GM21423 (cell line): ENCODE measurements at regions not wholly inside any gene's neighbourhood (a gene's known extent, or its start where the extent isn't known, plus 50 kb on each side); places are given as distances from the start of the nearest gene placed in this dataset.
"Not testable (repeated sequence)": the region's sequence is repeated elsewhere in the genome, so short reads cannot be mapped to it uniquely, and the experiment has no call there.

Experiments used
- ATAC-seq: cut with Tn5 transposase; IDR thresholded peaks from one replicate; pipeline ENCODE4 v1.9.1; 2021; ENCODE audit warnings: mild to moderate bottlenecking, moderate library complexity; ENCODE audit not compliant: unreplicated experiment

GRCh38 chr6:148022279-148022678, 320.4 kb upstream of the SASH1 start:
- not testable (repeated sequence) for ATAC-seq

DNA sequence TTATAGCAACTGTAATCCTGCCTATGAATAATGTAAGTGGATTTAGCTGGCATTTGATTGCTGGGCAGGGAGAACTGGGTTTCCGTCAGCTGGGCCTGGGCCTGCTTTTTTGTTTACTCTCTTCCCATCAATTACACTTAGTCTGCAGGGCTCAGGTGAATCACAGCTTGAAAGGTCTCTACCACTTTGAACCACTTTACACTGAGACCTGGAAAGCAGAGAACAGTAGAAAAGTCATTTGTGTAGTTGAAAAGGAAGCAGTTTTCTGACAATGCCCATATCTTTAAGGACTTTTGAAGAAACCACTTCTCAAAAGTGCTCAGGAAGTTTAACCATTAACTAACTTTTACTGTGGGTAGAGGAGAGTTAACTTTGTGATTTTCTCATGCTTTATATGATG, 315.4 kb upstream of the SASH1 start:
- no peak for ATAC-seq

DNA sequence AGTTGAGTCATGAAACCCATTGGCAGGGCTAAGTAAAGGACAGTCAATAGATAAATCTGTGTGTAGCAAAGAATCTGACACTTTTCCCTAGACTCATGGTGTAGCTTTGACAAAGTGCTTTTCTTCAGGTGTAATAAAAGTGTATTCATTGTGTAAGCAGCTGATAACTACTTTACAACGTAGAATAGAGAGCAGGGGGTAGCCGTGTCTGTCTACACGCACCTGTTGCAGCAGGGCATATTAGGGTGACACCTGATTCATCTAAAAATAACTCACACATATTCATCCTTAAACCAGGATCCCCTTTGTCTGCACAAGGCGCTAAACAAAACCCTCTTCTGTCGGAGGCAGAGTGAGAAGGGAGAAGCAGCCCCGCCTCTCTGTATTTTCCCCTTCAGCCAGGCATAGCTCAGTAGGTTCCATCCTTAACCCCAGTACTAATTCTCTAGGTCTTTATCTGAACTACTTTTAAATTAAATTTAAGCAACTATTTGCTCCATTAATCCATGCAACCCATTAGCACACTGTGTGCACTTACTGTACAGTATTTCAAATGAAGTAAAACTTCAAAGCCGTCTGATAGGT, 306.7 kb upstream of the SASH1 start:
- no peak for ATAC-seq

DNA sequence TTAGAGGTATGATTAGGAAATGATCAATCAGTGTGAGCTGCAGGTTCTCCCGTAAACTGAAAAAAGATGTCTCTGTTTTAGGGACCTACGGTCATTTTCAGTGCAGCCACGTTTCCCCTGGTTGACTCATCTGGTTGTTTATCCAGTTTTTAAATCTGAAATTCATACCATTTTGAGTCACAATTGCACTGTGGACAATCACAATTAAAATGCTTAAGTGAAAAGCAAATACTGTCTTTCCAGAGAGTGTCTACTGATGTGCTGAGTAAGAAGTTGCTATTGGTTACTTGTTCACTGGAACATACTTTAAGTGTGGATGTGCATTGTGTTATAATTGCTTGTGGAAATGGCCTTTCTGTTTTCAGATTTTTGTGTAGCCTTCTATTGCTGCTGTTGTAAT, 305.1 kb upstream of the SASH1 start:
- ATAC-seq: no peak

DNA sequence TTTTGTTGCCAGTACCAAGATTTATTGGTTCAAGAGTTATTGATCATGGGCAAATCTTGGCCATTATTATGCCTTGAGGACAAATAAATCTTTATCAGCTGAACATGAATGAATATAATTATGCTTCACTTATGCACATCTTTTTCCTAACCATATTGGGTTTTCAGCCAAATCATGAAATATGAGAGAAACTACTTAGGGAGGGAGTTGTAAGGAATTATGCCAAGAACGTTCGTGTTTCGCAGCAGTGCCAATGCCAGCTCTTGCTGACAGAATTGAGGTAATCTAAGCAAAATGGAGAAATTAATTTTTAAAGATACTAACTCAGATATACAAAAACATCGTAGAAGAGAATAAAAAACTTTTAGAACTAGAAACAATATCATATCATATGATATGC, 301.1 kb upstream of the SASH1 start:
- ATAC-seq: no peak

GRCh38 chr6:148042536-148042935, 300.1 kb upstream of the SASH1 start:
- no peak for ATAC-seq

DNA sequence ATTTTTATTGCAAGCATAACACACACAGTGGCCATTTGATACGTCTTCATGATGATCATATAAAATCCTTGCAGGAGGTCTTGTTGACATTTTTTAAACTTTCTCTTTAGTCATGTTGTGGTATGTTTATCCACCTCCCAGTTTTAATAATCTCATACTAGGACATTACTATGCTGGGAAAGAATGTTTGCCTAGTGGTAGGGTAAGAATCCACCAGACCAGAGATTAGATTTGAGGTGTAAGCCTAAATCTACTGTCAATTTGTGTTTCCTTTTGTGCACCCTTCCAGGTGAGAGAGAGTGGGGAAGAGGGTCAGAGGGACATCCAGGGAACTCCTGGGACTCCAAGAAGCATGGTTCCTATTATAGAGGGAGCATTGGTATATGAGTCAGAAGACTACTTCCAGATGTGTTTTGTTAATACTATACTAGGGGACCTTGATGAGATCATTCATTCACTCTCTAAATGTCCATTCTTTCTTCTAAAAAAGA, 298.3 kb upstream of the SASH1 start:
- ATAC-seq: no peak

GRCh38 chr6:148044921-148045320, 297.7 kb upstream of the SASH1 start:
- no peak for ATAC-seq

GRCh38 chr6:148053209-148053608, 289.4 kb upstream of the SASH1 start:
- no peak for ATAC-seq

DNA sequence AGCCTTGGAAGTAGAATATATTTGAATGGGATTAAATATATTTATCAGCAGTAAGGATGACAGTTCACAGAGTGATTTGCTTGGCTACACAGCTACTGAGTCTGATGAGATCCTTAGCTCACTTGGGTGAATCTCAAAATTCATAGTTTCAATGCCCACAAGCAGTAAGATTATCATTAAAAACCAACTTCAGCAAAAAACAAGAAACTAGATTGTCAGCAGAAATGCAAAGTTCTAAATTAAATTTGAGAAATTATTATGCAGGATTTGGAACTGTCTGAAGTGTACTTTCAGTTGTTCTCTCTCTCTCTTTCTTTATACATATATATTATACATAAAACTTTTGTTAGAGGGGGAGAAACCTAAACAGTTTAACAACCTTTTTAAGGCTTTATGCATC, 288.8 kb upstream of the SASH1 start:
- ATAC-seq: no peak

DNA sequence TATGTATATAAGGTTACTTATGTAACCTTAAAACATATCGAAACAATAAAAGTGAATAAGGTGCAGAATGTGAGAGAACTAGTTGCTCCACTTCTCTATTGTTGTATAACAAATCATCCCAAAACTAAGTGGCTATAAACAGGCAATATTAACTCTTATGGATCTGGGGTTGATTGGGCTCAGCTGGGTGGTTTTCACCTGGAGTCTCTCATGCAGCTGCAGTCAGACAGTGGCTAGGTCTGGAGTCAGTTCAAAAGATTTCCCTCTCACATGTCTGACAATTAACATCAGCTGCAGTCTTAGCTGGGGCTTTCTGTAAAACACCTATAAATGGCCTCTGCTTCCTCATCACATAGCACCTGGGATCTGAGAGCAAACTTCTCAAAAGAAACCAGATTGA, 288.4 kb upstream of the SASH1 start:
- no peak for ATAC-seq

GRCh38 chr6:148055419-148055818, 287.2 kb upstream of the SASH1 start:
- no peak for ATAC-seq

GRCh38 chr6:148059869-148060268, 282.8 kb upstream of the SASH1 start:
- no peak for ATAC-seq

- no peak for ATAC-seq
Observed at GRCh38 chr6:148064406-148065134, 278.1 kb upstream of the SASH1 start.

DNA sequence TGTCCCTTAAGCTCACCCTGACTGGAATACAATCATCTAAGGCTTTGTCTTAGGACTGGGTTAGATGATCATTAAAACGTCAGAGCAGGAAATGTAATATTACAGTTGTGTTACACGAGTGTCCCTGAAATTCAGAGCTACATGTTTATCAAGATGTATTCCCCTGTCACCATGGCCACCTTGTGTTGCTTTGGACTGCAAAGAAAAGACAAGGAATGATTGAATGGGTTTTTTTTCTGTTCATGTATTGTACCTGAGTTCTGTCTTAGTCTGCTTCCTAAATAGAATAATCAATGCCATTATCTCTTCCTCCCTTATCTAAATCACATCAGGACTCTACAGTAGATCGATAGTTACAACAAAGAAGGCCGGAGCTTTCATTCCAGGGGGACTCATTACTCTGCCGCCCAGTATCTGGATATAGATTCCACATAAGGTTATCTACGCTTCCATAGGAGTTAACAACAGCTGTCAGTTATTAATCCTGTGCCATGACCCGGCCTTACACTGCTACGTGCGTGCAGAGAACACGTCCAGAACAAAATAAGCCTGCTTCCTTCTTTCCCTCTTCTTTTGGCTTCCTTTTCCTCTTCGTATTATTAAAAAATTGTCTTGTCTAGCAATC, 274.1 kb upstream of the SASH1 start:
- ATAC-seq: no peak

DNA sequence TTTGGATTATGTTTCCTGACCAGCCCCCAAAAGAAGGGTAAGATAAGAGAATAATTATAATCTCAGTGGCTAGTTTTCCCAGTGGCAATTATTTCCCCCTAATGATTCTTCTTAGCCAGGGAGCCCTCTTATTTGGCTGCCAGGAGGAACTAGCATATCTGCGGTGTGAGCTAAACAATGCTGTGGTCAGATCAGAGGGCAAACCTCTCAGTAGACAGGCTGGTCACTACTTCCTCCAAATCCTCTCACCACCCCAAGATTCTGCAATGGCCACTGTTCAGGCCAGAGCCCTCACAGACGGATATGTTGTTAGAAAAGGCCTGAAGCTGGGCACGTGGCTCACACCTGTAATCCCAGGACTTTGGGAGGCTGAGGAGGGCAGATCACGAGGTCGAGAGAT, 273.4 kb upstream of the SASH1 start:
- ATAC-seq: no peak

DNA sequence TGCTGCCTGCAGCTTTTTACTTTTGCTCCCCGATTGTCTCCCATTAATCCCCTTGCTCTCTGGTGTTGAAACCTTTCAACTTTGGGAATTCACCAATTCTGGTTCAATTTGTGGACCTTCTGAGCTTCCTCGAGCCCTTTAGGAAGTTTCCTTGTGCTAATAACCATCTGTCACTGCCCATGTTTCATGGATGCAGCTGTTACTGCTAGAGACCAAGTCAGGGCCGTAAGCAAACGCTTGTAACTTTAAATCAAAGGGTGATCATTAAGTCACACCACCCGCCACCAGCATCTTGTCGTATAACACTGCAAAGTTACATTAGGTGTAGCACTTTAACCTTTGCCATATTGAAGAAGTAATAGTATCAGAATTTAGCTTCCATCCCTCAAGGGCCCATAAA, 268.3 kb upstream of the SASH1 start:
- no peak for ATAC-seq

DNA sequence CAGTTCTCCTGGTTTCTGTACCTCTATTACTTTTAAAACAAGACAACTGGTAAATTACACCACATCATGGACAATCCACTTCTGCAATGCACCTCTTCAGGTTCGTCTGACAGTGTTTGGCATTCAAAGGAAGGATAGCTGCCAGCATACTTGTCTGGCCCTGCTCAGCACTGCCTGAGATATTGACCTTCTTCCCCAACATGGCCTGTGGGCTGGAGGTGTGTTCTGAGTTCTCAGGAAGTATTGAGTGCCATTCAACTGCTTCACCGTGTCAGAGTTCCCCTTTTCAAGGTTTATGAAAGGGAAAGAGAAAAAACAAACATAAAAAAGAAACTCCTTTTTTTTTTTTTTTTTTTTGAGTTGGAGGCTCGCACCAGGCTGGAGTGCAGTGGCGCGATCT, 267.9 kb upstream of the SASH1 start:
- peak; percentile 83 for ATAC-seq

GRCh38 chr6:148075352-148075751, 267.3 kb upstream of the SASH1 start:
- no peak for ATAC-seq

DNA sequence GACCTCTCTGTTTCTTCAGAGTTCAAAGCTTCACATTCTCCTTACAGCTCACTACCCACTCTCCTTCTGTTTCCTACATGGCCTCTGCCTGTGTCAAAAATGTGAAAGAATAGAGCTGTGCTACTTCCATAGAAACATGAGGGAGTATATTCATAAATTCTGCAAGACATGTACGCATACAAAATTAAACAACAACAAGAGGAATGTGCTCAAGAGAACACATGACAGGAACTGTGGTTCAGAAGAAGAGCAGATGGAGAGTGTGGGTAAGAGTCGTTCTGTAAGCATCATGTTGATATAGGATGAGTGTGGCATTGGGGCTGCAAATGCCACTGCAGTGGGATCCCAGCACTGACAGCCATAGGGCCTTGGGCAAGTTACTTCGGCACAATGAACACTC, 266.6 kb upstream of the SASH1 start:
- ATAC-seq: no peak

GRCh38 chr6:148080315-148080714, 262.3 kb upstream of the SASH1 start:
- ATAC-seq: no peak

DNA sequence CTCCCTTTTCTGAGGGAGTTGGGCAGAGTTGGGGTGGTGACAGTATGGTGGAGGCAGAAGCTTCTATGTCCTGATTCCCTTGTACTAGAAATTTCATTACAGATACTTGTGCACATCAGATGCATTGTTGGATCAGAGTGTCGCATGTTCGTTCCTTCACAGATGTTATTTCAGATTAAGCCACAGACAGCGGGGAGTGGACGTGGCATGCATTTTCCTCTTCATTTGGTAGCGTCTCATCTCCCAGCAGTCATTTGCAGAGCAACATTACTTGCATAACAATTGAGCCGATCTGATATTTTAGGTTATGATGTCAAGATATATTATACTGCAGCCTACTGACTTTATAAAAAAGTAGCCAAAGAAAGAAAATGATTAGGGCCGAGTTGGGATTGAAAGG, 261.6 kb upstream of the SASH1 start:
- no peak for ATAC-seq
